ENCODE measurements at regions not wholly inside any gene's neighbourhood (a gene's known extent, or its start where the extent isn't known, plus 50 kb on each side); places are given as distances from the start of the nearest gene placed in this dataset.

DNA sequence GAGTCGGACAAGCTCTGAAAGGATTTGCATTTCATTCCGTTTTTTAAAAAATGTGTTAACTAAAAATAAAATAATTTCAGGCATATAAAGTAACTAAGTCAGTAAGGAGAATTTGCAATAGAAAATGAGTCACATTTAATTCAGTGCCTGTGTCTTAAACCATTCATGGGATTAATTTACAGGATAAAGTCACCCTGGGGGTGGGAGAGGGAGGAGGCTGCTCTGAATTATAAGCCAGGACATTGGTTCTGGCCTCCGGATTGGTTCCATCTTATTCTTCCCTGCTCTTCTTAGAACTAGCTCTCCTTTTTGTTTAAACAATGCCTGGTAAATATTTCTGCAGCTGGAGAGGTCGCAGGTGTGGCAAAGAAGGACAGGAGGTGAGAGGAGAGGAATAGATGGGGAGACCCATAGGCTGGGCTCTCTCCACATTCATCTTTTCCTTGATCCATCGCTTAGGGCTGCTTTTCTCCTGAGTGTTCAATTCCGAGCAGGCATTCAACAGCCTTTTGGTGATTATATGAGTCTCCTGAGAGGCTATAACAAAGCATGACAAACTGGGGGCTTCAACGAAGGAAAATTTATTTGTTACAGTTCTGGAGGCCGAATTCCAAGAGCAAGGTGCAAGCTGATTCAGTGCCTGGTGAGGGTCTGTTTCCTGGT is 319.2 kb downstream of the PHKB start:
- TF ChIP-seq, protein P1, sequence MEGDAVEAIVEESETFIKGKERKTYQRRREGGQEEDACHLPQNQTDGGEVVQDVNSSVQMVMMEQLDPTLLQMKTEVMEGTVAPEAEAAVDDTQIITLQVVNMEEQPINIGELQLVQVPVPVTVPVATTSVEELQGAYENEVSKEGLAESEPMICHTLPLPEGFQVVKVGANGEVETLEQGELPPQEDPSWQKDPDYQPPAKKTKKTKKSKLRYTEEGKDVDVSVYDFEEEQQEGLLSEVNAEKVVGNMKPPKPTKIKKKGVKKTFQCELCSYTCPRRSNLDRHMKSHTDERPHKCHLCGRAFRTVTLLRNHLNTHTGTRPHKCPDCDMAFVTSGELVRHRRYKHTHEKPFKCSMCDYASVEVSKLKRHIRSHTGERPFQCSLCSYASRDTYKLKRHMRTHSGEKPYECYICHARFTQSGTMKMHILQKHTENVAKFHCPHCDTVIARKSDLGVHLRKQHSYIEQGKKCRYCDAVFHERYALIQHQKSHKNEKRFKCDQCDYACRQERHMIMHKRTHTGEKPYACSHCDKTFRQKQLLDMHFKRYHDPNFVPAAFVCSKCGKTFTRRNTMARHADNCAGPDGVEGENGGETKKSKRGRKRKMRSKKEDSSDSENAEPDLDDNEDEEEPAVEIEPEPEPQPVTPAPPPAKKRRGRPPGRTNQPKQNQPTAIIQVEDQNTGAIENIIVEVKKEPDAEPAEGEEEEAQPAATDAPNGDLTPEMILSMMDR (IDR thresholded peaks at IDR 0.05) = no peak
- TF ChIP-seq EZH2phosphoT487 (IDR thresholded peaks at IDR 0.05) (no peak), EZH2 (IDR thresholded peaks at IDR 0.05) (no peak)
